Neural progenitor cell (in vitro differentiated cells): ENCODE measurements at regions not wholly inside any gene's neighbourhood (a gene's known extent, or its start where the extent isn't known, plus 50 kb on each side); places are given as distances from the start of the nearest gene placed in this dataset.
"Not testable (repeated sequence)": the region's sequence is repeated elsewhere in the genome, so short reads cannot be mapped to it uniquely, and the experiment has no call there.

ENCODE experiments used
- DNase-seq: peaks from one replicate; pipeline ENCODE4 v3.0.0-alpha.2; 2016; ENCODE audit warnings: low spot score
- H2AFZ ChIP-seq: fragments of 200-600 bp; sonication (generic); replicated peaks from 2 replicates; pipeline ENCODE4 v1.6.1; 2016; ENCODE audit warnings: antibody characterized with exemption
- H3F3A ChIP-seq: fragments of 200-600 bp; sonication (generic); 2 replicates; pipeline ENCODE4 v1.6.1; 2016; ENCODE audit warnings: antibody characterized with exemption, low read depth
- H3K27ac ChIP-seq: fragments of 200-600 bp; sonication (generic); 2 replicates; pipeline ENCODE4 v1.5.1; 2016; ENCODE audit warnings: mild to moderate bottlenecking
- H3K27me3 ChIP-seq: fragments of 200-600 bp; sonication (generic); 2 replicates; pipeline ENCODE4 v1.6.1; 2016; ENCODE audit warnings: mild to moderate bottlenecking, moderate library complexity
- H3K36me3 ChIP-seq: fragments of 200-600 bp; sonication (generic); 2 replicates; pipeline ENCODE4 v1.5.1; 2016
- H3K4me1 ChIP-seq: fragments of 200-600 bp; sonication (generic); 2 replicates; pipeline ENCODE4 v1.6.1; 2016; ENCODE audit warnings: mixed run types
- H3K4me2 ChIP-seq: fragments of 200-600 bp; sonication (generic); 2 replicates; pipeline ENCODE4 v1.6.1; 2016
- H3K4me3 ChIP-seq: fragments of 200-600 bp; sonication (generic); 2 replicates; pipeline ENCODE4 v1.5.1; 2016
- H3K79me2 ChIP-seq: fragments of 200-600 bp; sonication (generic); 2 replicates; pipeline ENCODE4 v1.6.1; 2016; ENCODE audit warnings: low read depth
- H3K9ac ChIP-seq: fragments of 200-600 bp; sonication (generic); 2 replicates; pipeline ENCODE4 v1.6.1; 2016
- H3K9me3 ChIP-seq: fragments of 200-600 bp; sonication (generic); 2 replicates; pipeline ENCODE4 v1.5.1; 2016; ENCODE audit warnings: low read depth
- H4K20me1 ChIP-seq: fragments of 200-600 bp; sonication (generic); 2 replicates; pipeline ENCODE4 v1.6.1; 2016; ENCODE audit warnings: low read depth
- H3K27ac Mint-ChIP-seq: 3 replicates; pipeline ENCODE4 v1.8.0; 2021; ENCODE audit warnings: mixed read lengths
- H3K27me3 Mint-ChIP-seq: 2 replicates; pipeline ENCODE4 v1.8.0; 2022; ENCODE audit warnings: low read depth, mild to moderate bottlenecking, inconsistent platforms, moderate library complexity, mixed read lengths; ENCODE audit not compliant: insufficient read depth
- H3K36me3 Mint-ChIP-seq: 3 replicates; pipeline ENCODE4 v1.8.0; 2021; ENCODE audit warnings: mixed read lengths
- H3K4me1 Mint-ChIP-seq: 3 replicates; pipeline ENCODE4 v1.8.0; 2021; ENCODE audit warnings: mixed read lengths
- H3K4me3 Mint-ChIP-seq: 3 replicates; pipeline ENCODE4 v1.8.0; 2021; ENCODE audit warnings: mild to moderate bottlenecking, moderate library complexity, mixed read lengths
- H3K9me3 Mint-ChIP-seq: 3 replicates; pipeline ENCODE4 v1.8.0; 2020; ENCODE audit warnings: mixed read lengths
- EZH2 ChIP-seq: fragments of 200-600 bp; sonication (generic); IDR thresholded peaks from 2 replicates; pipeline ENCODE4 v1.6.1; 2017; ENCODE audit warnings: antibody characterized with exemption, mild to moderate bottlenecking, moderate library complexity
- EZH2phosphoT487 ChIP-seq: fragments of 200-600 bp; sonication (generic); IDR thresholded peaks from 2 replicates; pipeline ENCODE4 v1.6.1; 2017; ENCODE audit warnings: antibody characterized with exemption
- TF ChIP-seq, protein P1 (sequence below): fragments of 200-600 bp; sonication (generic); IDR thresholded peaks from 2 replicates; pipeline ENCODE4 v1.5.1; 2017; ENCODE audit warnings: antibody characterized with exemption, mild to moderate bottlenecking

DNA sequence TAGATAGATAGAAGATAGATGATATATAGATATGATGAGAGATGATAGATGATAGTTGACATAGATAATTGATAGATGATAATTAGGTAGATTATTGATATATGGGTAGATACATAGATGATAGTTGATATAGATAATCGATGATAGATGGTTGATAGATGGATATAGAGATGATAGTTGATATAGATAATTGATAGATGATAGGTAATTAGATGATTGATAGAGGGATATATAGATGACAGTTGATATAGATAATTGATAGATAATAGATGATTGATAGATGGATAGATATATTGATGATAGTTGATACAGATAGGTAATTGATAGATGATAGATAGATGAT lies 72.3 kb downstream of the PRR15 start:
- Mint-ChIP-seq H3K4me1 (peaks cover 16% of the 10 kb centered on the region), H3K27me3 (peaks cover 6% of the 10 kb centered on the region), H3K27ac (no peak overlapping the region), H3K9me3 (no peaks in the 10 kb centered on the region), H3K4me3 (no peak overlapping the region), H3K36me3 (peaks cover 2% of the 10 kb centered on the region)
- Histone ChIP-seq H3K9ac (no peak overlapping the region), H3K4me3 (no peak overlapping the region), H3K9me3 (no peaks in the 10 kb centered on the region), H2AFZ (no peak overlapping the region), H3K27me3 (no peaks in the 10 kb centered on the region), H3K79me2 (no peaks in the 10 kb centered on the region), H3K27ac (no peak overlapping the region), H4K20me1 (no peaks in the 10 kb centered on the region), H3K4me2 (no peak overlapping the region), H3K36me3 (no peaks in the 10 kb centered on the region), H3K4me1 (no peaks in the 10 kb centered on the region), H3F3A (no peaks in the 10 kb centered on the region)
- no peak for TF ChIP-seq EZH2phosphoT487
- TF ChIP-seq EZH2 = no peak
- TF ChIP-seq, protein P1, sequence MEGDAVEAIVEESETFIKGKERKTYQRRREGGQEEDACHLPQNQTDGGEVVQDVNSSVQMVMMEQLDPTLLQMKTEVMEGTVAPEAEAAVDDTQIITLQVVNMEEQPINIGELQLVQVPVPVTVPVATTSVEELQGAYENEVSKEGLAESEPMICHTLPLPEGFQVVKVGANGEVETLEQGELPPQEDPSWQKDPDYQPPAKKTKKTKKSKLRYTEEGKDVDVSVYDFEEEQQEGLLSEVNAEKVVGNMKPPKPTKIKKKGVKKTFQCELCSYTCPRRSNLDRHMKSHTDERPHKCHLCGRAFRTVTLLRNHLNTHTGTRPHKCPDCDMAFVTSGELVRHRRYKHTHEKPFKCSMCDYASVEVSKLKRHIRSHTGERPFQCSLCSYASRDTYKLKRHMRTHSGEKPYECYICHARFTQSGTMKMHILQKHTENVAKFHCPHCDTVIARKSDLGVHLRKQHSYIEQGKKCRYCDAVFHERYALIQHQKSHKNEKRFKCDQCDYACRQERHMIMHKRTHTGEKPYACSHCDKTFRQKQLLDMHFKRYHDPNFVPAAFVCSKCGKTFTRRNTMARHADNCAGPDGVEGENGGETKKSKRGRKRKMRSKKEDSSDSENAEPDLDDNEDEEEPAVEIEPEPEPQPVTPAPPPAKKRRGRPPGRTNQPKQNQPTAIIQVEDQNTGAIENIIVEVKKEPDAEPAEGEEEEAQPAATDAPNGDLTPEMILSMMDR = no peak
- no peak for DNase-seq

DNA sequence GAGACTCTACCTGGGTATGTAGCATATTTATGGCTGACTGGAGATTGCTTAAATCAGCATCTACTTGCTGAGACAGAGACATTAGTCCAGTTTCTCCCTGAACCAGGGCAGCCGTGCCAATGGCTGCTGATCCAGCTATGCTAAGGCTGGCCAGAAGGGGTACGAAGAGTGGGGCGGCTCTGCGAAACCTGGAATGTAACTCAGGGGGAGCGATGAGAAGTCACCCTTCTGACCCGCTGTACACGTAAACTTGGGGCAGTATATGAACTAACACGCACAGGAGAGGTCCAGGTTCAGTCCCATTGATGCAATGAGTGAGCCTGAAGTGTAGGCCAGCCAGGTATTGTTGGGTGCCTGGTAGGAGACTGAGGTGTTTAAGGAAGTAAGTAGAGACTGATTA lies 73.7 kb downstream of the PRR15 start:
- no peak overlapping the region for H2AFZ ChIP-seq
- H4K20me1 ChIP-seq = no peaks in the 10 kb centered on the region
- TF ChIP-seq EZH2phosphoT487 = no peak
- no peak for TF ChIP-seq EZH2
- TF ChIP-seq, protein P1 = no peak
- no peak overlapping the region for H3K4me3 Mint-ChIP-seq
- H3K4me3 ChIP-seq = no peak overlapping the region
- H3K4me1 Mint-ChIP-seq = peaks cover 27% of the 10 kb centered on the region
- no peak overlapping the region for H3K4me2 ChIP-seq
- H3K9ac ChIP-seq = no peak overlapping the region
- no peak overlapping the region for H3K27ac Mint-ChIP-seq
- H3K79me2 ChIP-seq = no peaks in the 10 kb centered on the region
- H3F3A ChIP-seq = no peaks in the 10 kb centered on the region
- H3K27me3 Mint-ChIP-seq = peaks cover 10% of the 10 kb centered on the region
- peaks cover 2% of the 10 kb centered on the region for H3K36me3 Mint-ChIP-seq
- no peaks in the 10 kb centered on the region for H3K27me3 ChIP-seq
- no peaks in the 10 kb centered on the region for H3K9me3 Mint-ChIP-seq
- H3K36me3 ChIP-seq = no peaks in the 10 kb centered on the region
- H3K4me1 ChIP-seq = no peaks in the 10 kb centered on the region
- no peak overlapping the region for H3K27ac ChIP-seq
- DNase-seq = no peak
- no peaks in the 10 kb centered on the region for H3K9me3 ChIP-seq

DNA sequence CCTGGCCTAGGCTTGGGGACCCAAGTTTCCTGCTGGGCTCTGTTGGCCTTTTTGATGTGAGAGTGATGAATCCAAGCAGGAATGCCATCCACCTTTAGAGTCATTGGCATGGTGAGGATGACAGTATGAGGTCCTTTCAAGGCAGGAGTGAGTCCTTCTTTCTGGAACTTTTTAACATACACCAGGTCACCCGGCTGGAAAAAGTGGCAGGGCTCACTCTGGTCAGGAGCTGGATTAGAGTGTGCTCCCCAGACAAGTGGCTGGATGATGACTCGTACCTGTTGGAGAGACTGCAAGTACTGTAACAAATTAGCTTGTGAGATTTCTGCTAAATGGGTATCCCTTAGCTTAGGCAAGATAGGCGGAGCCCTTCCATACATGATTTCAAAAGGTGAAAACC lies 75.2 kb downstream of the PRR15 start:
- not testable (repeated sequence) for H3K9me3 ChIP-seq, H3K9ac ChIP-seq, H3K4me3 ChIP-seq, H3K27ac ChIP-seq, H3K27me3 ChIP-seq, H3K36me3 Mint-ChIP-seq, H4K20me1 ChIP-seq, DNase-seq, H3F3A ChIP-seq, H3K4me2 ChIP-seq, H2AFZ ChIP-seq, H3K9me3 Mint-ChIP-seq, H3K4me3 Mint-ChIP-seq, H3K79me2 ChIP-seq, H3K4me1 ChIP-seq, H3K36me3 ChIP-seq, H3K27ac Mint-ChIP-seq
- Mint-ChIP-seq H3K4me1 (peaks cover 31% of the 10 kb centered on the region), H3K27me3 (peaks cover 10% of the 10 kb centered on the region)

DNA sequence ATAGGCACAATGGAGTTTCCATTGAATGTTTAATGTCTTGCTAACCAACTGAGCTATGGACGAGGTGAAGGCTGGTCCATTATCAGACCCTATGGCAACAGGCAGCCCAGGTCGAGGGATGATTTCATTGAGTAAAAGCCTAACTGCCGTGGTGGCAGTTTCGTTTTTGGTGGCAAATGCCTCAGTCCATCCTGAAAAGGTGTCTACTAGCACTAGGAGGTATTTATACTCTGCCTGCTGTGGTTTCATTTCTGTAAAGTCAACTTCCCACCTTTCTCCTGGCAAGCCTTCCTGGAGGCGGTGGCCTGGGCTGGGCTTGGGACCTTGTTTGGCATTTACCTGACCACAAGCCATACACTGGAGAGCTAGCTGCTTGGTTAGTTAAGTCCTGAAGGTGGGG lies 75.8 kb downstream of the PRR15 start:
- no peak for TF ChIP-seq EZH2phosphoT487
- no peak for TF ChIP-seq EZH2
- TF ChIP-seq, protein P1 = no peak
- Histone ChIP-seq H3K79me2 (no peaks in the 10 kb centered on the region), H3K4me1 (no peaks in the 10 kb centered on the region), H3K9ac (no peak overlapping the region), H3K4me3 (no peak overlapping the region), H3K27me3 (no peaks in the 10 kb centered on the region), H3K36me3 (no peaks in the 10 kb centered on the region), H2AFZ (no peak overlapping the region), H3F3A (no peaks in the 10 kb centered on the region), H3K27ac (no peak overlapping the region), H3K4me2 (no peak overlapping the region), H3K9me3 (no peaks in the 10 kb centered on the region), H4K20me1 (no peaks in the 10 kb centered on the region)
- Mint-ChIP-seq H3K36me3 (peaks cover 2% of the 10 kb centered on the region), H3K27me3 (peaks cover 10% of the 10 kb centered on the region), H3K9me3 (no peaks in the 10 kb centered on the region), H3K27ac (no peak overlapping the region), H3K4me3 (peak overlapping the region; percentile 7), H3K4me1 (peaks cover 31% of the 10 kb centered on the region)
- DNase-seq = no peak
